HG02973 (cell line): ENCODE measurements at regions not wholly inside any gene's neighbourhood (a gene's known extent, or its start where the extent isn't known, plus 50 kb on each side); places are given as distances from the start of the nearest gene placed in this dataset.
"Not testable (repeated sequence)": the region's sequence is repeated elsewhere in the genome, so short reads cannot be mapped to it uniquely, and the experiment has no call there.

Experiments
- ATAC-seq: cut with Tn5 transposase; IDR thresholded peaks from one replicate; pipeline ENCODE4 v1.9.1; 2021; ENCODE audit warnings: moderate library complexity; ENCODE audit not compliant: unreplicated experiment

DNA sequence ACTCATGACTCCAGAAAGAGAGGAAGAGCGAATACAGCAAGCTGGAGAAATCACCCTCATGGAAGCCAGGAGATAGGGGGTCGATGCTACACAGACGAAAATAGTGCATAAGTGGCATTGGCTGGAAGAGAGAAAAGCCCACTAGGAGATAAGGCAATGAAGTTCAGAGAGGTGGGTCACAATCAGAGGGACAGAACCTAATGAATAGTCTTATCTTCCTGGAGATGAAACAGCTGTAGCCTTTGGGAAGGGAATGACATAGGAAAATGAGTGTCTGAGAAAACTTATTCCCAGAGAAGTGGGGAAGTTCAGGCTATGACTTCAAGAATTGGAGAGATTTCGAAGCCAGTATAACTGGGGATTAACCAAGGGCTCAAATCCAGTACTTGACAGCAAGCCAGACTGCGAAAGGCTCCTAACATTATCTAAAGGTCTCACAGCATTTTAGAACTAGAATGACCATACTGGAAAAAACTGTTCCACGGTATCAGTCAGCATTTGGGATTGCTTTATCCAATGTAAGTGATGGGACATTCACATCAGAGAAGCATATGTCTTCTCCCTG is 211.1 kb downstream of the ZNF365 start:
- ATAC-seq, result no peak

GRCh38 chr10:62587011-62587410 is 212.8 kb downstream of the ZNF365 start:
- no peak for ATAC-seq

GRCh38 chr10:62588116-62588515 is 213.9 kb downstream of the ZNF365 start:
- no peak for ATAC-seq

DNA sequence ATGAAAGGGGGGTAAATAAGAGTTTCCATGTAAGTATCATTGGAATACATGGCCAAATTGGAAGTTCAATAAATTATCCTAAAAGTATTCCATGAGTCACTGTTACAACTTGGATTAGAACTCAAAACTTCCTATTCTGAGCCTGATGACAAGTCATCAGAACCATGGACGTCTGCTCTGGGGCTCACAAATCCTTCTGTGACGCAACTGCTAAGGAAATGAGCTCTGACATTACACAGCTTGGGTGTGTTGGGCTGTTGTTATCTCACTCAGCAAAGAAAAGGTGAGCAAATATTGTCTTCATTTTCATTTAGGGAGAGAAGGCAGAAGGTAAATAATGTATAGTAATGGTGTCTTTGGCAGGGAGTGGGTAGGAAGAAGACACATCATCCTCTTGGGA is 214.8 kb upstream of the ADO start:
- no peak for ATAC-seq

- ATAC-seq, result no peak
These were observed 214.2 kb upstream of the ADO start for GRCh38 chr10:62590306-62590705.

GRCh38 chr10:62594093-62594520 is 210.4 kb upstream of the ADO start:
- ATAC-seq, result peak; percentile 66

DNA sequence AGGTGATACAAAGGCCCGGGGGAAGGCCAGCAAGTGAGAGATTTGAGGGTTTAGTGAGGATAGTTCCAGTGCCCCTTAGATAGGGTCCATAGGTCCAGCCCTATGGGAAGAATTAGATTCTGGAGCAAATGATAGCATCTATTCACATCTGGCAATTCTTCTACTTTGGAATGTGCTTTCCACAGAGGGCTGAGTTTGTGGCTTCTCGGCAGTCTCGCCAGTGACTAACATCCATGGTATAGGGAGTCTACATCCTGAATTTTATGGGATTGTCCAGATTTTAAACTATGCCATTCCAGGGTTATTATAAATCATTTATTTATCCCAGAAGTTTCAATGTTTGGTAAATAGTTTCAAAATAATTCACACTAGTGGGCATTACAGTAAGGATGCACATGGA is 207.3 kb upstream of the ADO start:
- ATAC-seq, result no peak

GRCh38 chr10:62599161-62599560 is 205.4 kb upstream of the ADO start:
- no peak for ATAC-seq

DNA sequence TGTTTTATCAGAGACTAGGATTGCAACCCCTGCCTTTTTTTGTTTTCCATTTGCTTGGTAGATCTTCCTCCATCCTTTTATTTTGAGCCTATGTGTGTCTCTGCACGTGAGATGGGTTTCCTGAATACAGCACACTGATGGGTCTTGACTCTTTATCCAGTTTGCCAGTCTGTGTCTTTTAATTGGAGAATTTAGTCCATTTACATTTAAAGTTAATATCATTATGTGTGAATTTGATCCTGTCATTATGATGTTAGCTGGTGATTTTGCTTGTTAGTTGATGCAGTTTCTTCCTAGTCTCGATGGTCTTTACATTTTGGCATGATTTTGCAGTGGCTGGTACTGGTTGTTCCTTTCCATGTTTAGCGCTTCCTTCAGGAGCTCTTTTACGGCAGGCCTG is 198.0 kb upstream of the ADO start:
- not testable (repeated sequence) for ATAC-seq

DNA sequence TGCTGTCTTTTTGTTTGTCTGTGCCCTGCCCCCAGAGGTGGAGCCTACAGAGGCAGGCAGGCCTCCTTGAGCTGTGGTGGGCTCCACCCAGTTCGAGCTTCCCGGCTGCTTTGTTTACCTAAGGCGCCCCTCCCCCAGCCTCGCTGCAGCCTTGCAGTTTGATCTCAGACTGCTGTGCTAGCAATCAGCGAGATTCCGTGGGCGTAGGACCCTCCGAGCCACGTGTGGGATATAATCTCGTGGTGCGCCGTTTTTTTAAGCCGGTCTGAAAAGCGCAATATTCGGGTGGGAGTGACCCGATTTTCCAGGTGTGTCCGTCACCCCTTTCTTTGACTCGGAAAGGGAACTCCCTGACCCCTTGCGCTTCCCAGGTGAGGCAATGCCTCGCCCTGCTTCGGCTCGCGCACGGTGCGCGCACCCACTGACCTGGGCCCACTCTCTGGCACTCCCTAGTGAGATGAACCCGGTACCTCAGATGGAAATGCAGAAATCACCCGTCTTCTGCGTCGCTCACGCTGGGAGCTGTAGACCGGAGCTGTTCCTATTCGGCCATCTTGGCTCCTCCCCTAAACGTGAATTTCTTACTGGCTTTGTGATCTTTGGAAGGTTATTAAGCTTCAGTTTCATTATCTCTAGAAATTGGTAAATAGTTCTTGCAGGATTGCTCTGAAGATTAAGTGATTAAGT is 196.2 kb upstream of the ADO start:
- ATAC-seq, result not testable (repeated sequence)

GRCh38 chr10:62610649-62611229 is 193.8 kb upstream of the ADO start:
- peak; percentile 53 for ATAC-seq

DNA sequence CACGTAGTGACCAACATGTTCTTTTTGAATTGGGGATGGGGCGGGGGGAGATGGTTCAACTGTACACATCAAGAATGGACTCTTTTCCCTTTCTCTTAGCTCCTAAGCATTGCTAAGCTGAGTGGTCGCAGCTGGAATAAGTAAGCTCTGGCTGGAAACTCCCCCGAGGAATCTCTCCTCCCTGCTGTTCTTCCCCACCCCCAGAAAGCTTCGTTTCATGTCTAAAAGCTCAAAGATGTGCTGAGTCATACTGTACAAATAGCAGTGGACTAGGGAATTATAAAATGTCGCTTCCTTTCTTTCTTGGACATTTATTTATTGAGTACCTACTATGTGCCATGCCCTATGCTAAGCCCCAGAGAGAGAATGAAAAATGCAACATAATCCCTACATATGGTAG is 191.1 kb upstream of the ADO start:
- ATAC-seq, result no peak

- ATAC-seq, result no peak
These were observed 190.7 kb upstream of the ADO start for GRCh38 chr10:62613859-62614258.

- peak; percentile 62 for ATAC-seq
These were observed 189.9 kb upstream of the ADO start for GRCh38 chr10:62614389-62615157.

DNA sequence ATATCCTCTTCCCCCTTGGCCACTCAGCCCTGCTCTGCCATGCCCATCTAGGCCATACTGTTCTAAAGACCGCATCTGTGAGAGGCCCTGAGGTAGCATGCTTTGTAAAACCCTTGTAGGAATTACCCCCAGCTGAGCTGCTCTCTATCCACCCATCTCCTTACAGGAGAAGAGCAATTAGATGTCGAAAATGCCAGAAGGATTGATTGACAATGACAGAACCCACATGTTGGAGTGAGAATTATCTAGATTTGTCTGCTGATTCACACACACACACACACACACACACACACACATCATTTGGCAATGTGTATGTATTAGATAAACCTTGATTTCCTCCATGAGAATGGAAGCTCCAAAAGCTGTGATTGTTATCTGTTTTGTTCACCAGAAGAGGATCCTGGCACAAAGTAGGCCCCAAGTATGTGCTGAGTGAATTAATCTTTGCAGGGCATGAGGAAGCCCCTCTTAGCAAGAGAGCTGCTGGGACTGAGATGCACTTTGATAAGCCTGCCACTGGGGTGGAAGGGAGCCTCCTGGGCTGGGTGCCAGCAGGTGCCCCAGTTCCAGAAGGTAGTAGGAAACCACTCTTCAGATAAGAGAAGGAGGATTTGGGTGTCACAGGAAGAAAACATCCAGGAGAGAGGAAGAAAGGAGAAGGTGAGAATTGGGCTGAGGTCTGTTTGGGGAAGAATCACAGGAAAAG is 187.5 kb upstream of the ADO start:
- ATAC-seq, result no peak

- ATAC-seq, result no peak
These were observed 186.9 kb upstream of the ADO start for GRCh38 chr10:62617652-62618051.

- ATAC-seq, result no peak
These were observed 186.5 kb upstream of the ADO start for GRCh38 chr10:62618054-62618453.

DNA sequence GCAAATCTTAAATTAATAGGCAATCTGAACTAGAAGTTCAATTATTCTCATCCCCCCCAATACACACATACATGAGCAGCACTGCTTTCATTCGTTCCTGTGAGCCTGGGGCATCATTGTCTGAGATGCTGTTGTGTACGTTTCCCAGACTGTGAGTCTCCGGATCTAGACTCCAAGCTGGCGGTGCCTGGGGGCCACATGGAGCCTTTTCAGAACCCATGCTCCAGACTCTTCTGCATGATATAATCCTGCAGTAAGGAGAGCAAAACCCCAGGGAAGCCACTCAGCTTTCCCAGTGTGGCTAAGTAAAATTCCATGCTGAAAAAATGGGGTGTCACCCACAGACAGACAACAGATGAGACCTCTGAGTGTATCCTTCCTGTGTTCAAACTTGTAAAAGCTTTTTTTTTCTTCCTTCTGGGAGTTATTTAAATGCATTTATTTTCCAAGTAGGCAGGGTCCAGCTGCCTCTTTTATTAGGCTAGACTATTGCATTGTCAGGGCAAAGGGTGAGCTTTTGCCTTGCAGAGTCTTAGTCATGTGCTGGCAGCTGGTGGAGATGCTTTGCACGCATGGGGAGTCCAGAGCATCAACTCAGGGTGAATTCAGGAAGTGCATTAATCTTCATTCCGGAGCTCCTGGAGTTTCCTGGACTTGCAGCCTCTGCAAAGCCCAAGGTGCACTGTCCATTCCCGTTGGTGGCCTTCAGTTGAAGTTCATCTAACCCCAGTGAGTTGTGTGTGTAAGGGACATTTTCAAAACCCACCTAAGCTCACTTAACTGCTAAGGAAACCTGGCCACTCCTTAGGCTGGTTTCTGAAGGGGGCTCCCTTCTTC is 185.7 kb upstream of the ADO start:
- peak; percentile 39 for ATAC-seq

DNA sequence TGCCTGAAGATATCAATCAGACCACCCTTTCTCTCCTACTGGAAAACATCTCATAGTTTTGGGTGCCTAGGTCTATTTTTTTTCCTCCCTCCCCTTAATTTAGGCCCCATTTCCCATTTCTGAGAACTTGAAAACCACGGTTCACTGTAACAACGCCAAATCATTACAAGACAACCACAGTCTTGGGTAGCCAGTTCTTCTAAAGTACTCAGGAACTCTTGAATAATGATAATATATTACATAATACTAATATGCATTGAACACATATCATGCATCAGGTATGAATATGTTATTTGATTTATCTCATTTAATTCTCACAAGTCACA is 185.1 kb upstream of the ADO start:
- ATAC-seq, result no peak

GRCh38 chr10:62620491-62620890 is 184.0 kb upstream of the ADO start:
- no peak for ATAC-seq
